ENCODE measurements at regions not wholly inside any gene's neighbourhood (a gene's known extent, or its start where the extent isn't known, plus 50 kb on each side); places are given as distances from the start of the nearest gene placed in this dataset.

DNA sequence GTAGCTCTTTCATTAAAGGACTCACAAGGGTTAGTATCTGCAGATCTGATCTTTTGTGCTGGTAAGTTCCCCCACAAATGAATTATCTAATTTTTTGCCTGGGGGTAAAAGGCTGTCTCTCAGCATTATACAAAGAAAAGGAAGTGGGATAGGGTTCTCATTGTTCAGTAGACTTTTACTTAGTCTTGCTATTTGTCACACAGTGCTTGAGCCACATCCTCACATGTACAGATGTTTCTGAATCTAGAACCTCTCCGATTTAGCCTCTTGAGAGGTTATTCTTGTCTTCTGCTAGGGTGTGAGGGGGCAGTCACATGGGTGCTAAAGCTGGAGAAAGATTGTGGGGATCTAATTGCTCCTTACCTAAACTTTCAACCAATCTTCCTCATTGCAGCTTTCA lies 93.0 kb downstream of the SLC41A2 start:
- TF ChIP-seq, protein P1, sequence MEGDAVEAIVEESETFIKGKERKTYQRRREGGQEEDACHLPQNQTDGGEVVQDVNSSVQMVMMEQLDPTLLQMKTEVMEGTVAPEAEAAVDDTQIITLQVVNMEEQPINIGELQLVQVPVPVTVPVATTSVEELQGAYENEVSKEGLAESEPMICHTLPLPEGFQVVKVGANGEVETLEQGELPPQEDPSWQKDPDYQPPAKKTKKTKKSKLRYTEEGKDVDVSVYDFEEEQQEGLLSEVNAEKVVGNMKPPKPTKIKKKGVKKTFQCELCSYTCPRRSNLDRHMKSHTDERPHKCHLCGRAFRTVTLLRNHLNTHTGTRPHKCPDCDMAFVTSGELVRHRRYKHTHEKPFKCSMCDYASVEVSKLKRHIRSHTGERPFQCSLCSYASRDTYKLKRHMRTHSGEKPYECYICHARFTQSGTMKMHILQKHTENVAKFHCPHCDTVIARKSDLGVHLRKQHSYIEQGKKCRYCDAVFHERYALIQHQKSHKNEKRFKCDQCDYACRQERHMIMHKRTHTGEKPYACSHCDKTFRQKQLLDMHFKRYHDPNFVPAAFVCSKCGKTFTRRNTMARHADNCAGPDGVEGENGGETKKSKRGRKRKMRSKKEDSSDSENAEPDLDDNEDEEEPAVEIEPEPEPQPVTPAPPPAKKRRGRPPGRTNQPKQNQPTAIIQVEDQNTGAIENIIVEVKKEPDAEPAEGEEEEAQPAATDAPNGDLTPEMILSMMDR (conservative IDR thresholded peaks at IDR 0.05 in 1 of 2, IDR thresholded peaks at IDR 0.05 in 1 of 2; ENCODE audit: extremely low read depth in 1 of 2, insufficient read depth in 1 of 2, low read depth in 1 of 2, low read length in 2 of 2), result no peak
- no peak for TF ChIP-seq EZH2 (IDR thresholded peaks at IDR 0.05; ENCODE audit: borderline replicate concordance, low read length)

Measured in mammary epithelial cell (primary cell).